Panc1 (cell line): ENCODE measurements at regions not wholly inside any gene's neighbourhood (a gene's known extent, or its start where the extent isn't known, plus 50 kb on each side); places are given as distances from the start of the nearest gene placed in this dataset.

ENCODE experiments used
- POLR2AphosphoS5 ChIP-seq: IDR thresholded peaks from 2 replicates; pipeline ENCODE4 v1.6.1; 2012; ENCODE audit warnings: mild to moderate bottlenecking, low read depth, low read length, moderate library complexity
- SIN3A ChIP-seq: IDR thresholded peaks from 2 replicates; pipeline ENCODE4 v1.6.1; 2012; ENCODE audit warnings: low read depth, mild to moderate bottlenecking, low read length, moderate library complexity, borderline replicate concordance; ENCODE audit not compliant: insufficient read depth
- TF ChIP-seq, protein P1 (sequence below): fragments of 450-650 bp; IDR thresholded peaks from 2 replicates; pipeline ENCODE4 v1.5.1; 2017; ENCODE audit warnings: mild to moderate bottlenecking
- TF ChIP-seq, protein P2 (sequence below), 2 experiments: IDR thresholded peaks; 2 replicates each; pipeline ENCODE4 v1.6.1; 2011 to 2012; ENCODE audit warnings: low read depth in 2 of 2, control low read depth in 1 of 2, low read length in 1 of 2, mild to moderate bottlenecking in 1 of 2, moderate library complexity in 1 of 2; ENCODE audit not compliant: insufficient read depth in 1 of 2

DNA sequence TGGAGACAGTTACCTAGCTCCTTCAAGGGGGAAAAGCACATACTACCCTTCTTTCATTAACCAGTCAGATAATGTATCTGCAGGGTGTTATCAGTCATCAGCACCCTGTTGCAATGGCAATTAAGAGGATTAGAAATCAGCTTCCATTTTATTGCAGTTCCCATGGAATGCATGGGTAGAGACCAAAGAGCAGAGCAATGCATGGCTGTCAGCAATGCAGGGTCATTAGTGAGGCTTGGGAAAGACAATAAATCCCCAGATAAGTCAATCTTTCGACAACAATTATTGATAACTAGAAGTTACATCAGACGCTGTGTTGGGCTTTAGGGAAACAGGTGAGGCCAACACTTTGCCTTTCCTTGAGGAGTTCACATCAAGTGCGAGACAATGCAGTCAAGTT, 150.9 kb downstream of the MAFB start:
- TF ChIP-seq, protein P1, sequence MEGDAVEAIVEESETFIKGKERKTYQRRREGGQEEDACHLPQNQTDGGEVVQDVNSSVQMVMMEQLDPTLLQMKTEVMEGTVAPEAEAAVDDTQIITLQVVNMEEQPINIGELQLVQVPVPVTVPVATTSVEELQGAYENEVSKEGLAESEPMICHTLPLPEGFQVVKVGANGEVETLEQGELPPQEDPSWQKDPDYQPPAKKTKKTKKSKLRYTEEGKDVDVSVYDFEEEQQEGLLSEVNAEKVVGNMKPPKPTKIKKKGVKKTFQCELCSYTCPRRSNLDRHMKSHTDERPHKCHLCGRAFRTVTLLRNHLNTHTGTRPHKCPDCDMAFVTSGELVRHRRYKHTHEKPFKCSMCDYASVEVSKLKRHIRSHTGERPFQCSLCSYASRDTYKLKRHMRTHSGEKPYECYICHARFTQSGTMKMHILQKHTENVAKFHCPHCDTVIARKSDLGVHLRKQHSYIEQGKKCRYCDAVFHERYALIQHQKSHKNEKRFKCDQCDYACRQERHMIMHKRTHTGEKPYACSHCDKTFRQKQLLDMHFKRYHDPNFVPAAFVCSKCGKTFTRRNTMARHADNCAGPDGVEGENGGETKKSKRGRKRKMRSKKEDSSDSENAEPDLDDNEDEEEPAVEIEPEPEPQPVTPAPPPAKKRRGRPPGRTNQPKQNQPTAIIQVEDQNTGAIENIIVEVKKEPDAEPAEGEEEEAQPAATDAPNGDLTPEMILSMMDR = no peak
- TF ChIP-seq SIN3A = no peak
- no peak for TF ChIP-seq POLR2AphosphoS5
- TF ChIP-seq, protein P2, sequence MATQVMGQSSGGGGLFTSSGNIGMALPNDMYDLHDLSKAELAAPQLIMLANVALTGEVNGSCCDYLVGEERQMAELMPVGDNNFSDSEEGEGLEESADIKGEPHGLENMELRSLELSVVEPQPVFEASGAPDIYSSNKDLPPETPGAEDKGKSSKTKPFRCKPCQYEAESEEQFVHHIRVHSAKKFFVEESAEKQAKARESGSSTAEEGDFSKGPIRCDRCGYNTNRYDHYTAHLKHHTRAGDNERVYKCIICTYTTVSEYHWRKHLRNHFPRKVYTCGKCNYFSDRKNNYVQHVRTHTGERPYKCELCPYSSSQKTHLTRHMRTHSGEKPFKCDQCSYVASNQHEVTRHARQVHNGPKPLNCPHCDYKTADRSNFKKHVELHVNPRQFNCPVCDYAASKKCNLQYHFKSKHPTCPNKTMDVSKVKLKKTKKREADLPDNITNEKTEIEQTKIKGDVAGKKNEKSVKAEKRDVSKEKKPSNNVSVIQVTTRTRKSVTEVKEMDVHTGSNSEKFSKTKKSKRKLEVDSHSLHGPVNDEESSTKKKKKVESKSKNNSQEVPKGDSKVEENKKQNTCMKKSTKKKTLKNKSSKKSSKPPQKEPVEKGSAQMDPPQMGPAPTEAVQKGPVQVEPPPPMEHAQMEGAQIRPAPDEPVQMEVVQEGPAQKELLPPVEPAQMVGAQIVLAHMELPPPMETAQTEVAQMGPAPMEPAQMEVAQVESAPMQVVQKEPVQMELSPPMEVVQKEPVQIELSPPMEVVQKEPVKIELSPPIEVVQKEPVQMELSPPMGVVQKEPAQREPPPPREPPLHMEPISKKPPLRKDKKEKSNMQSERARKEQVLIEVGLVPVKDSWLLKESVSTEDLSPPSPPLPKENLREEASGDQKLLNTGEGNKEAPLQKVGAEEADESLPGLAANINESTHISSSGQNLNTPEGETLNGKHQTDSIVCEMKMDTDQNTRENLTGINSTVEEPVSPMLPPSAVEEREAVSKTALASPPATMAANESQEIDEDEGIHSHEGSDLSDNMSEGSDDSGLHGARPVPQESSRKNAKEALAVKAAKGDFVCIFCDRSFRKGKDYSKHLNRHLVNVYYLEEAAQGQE (IDR thresholded peaks at IDR 0.05; ENCODE audit: insufficient read depth in 1 of 2, low read depth in 2 of 2, low read length in 1 of 2) = no peak
